ENCODE measurements at regions not wholly inside any gene's neighbourhood (a gene's known extent, or its start where the extent isn't known, plus 50 kb on each side); places are given as distances from the start of the nearest gene placed in this dataset.

DNA sequence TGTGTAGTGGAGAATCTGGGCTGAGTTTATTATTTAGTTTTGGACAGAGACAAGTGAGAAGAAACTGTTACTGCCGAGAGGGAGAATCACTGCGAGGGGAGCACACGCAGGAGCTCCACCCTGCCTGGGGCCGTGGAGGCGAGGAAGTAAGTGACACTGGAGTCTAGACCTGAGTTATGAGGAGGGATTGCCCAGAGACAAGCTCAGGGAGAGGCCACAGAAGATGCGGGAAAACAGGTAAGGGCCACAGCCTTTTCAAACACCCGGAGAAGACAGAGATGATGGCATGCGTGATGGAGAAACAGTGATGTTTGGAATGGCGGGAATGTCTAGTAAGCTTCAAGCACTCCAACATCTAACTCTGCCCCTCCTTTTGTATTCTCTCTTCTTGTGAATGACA lies 84.1 kb downstream of the TNFSF11 start:
- DNase-seq (ENCODE audit: low spot score), result no peak

DNA sequence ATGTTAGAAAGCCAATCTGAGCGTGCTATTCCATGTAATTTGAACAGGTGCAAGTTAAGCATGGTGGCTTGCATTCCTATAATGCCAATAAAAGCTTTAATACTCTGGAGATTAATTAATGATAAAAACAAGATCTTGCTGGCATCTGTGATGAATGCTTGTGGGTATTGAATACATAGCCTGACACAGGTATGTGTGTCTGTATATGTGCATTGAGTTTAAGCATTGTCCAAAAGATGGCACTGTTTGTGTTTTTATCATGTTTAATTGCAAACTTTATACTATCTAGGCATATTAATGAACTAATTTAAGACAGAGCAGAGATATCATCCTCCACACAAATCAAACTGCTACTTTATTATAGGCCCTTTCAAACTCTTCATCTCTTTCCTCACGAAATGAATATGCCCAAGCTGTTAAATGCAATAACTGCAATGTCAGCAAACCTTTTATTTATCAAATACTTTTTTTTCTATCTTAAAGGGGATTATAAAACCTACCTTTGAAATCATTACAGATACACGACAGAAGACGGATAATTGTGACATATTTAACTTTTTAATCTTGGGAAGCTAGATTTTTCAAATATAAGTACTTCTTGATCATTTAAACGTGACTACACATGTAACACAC lies 86.5 kb downstream of the TNFSF11 start:
- peak; percentile 17 for DNase-seq (ENCODE audit: low spot score)

DNA sequence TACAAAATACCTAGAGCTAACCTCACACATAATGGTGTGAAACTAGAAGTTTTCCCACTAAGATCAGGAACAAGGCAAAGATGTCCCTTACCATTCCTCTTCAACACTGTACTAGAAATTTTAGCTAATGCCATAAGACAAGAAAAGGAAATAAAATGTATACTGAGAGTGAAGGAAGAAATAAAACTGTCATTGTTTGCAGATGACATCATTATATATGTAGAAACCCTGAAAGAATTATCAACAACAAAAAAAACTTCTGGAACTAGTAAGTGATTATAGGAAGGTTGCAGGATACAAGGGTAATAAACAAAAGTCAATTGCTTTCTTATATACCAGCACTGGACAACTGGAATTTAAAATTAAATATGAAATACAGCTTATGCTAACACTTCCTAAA lies 93.7 kb downstream of the TNFSF11 start:
- DNase-seq (ENCODE audit: low spot score), result no peak

DNA sequence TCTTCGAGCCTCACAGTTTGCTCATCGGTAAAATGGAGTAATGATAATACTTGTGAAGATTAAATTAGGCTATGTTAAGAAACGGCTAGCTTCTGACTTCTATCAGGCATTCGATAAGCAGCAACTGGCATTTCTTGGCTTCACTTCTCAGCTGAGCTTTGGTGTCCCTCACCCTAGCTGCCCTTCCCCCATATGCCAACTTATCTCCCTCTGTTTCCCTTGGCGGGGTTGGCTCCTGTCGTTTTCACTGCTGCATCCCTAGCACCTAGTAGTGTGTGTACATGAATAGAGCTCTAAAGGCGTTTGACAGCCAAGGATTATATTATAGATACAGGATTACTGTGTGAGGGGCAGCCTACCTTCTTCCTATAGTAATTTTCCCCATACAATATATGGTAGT lies 97.5 kb downstream of the TNFSF11 start:
- no peak for DNase-seq (ENCODE audit: low spot score)

DNA sequence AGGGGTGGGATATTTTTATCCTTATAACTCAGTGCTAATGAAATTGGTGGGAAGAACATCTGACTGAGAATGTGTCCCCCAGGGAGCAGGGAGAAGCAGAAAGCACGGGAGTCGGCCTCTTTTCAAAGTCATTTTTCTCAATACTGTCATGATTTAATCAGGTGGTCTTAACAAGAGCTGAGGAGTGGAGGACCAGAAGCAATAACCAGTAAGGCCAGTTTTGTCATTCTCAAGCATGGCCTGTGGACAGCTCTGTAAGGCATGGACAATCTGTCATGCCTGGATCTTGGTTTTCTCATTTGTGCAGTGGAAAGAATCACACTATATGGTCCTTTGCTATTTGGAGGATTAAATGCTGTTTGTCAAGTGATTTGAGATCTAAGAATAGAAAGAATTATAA lies 99.7 kb downstream of the TNFSF11 start:
- no peak for DNase-seq (ENCODE audit: low spot score)

DNA sequence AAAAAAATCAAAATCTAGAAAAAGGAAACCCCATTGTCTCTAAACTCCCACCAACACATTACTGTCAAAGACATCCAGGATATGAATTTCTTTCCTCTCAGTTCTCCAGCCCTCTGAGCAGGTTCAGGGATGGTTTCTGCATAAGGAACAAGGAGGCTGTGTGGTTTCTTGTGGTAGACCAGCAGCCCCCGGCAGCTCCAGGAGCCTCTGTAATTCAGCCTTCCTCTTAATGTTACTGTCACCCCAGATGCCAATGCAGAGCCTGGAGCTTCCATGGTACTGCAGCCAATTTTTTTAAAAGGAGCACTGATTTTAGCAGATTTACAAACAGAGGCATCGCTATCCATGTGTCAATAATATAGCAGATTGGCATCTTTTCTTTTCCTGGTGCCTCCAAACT lies 100.6 kb upstream of the FAM216B start:
- DNase-seq (ENCODE audit: low spot score), result no peak

DNA sequence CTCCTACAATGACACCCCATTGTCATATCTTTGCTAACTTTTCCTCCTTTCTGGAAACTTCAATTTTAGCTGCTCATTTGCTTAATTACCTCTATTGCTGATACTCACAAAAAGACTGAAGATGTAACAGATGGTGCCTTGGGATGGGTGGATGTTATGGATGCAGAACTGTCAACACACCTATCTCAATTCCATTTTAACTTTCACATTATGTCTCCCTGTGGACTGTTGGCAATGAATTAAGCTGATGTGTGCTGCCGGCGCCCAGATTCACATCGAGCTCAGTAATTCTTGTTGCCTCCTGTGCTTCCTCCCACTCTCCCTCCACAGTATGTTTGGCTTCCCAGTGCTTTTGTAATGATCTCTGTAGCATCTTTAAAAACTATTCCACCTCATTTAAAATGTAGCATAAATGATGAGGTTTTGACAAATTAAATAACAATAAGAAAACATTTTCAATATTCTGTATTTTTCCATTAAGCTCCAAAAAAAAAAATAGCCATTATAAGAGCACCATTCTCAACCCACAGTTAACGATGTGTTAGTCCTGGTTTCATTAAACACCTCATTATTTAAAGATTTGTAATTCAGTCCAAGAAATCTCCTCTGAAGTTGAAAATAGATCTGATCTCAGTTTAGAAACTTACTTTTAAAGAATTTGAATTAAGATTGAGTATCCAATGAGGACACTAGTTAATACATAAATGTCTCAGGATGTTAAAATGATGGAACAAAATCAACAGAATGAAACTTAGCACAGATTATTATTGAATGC lies 99.9 kb upstream of the FAM216B start:
- DNase-seq (ENCODE audit: low spot score), result no peak

DNA sequence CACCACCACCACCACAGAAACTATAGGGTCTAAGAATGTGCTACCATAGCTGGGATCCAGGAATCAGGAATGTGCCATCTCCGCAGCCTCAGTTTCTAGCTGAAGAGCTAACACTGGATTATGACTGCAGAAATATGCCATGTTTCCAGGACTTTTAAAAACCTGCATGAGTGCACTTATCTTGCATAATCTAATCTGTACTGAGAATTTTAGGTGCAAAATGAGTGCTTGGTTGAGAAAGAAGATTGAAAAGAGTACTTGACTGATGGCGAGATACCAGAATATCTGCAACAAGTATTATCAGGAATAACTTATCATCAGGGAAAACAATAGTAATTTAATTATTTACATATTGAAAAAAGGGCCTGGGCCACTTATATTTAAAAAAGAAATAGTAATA lies 97.2 kb upstream of the FAM216B start:
- DNase-seq (ENCODE audit: low spot score), result no peak

DNA sequence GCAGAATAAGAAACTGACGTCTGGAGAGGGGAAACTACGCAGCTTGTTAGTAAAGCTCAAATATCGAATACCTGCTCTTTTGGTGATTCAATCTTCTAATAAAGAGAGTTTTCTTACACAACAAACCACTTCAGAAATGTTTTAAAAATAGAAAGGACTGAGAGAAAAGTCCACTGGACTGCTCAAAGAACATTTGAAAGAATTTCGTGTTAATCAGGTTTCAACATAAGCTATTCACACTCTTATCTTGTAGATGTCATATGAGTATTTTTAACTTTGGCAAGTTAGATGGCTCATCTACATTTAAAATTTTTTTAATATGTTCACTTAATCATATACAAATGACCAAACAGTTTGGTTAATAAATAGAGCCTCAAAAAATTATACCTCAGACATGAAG lies 95.6 kb upstream of the FAM216B start:
- no peak for DNase-seq (ENCODE audit: low spot score)

DNA sequence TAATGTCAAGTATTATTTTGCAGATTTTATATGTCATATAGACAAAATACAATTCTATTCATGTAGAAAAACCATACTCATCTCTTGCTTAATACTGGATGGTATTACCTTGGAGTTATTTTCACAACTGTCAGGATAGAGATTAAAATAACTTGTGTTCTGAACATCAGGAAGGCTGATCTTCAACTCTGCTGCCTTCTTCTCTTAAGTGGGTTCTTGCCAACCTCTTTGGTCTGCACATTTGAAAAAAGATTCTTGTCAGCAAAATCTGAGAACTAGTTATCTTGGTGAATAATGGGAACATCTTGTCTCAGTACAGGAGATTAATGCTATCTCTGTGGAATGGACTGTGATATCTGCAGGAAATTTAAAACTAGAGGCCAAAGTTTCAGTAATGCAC lies 95.2 kb upstream of the FAM216B start:
- no peak for DNase-seq (ENCODE audit: low spot score)

DNA sequence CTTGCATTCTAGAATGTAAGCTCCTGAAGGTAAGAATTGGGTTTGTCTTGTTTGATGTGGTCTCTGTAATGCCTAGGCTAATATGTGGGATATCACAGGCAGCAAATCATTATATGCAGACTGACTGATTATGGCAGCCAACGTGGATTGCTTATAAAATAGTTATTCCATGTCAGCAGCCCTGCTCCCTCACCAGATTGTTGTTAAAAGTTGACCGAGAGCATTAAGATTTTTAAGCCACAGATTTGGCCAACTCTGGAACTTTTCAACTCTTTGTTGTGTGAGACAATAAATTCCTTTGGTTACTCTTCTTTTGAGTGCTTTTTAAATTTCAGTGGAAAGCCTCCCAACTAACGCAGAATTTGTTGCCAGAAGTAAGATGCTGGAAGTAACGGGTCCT lies 92.6 kb upstream of the FAM216B start:
- no peak for DNase-seq (ENCODE audit: low spot score)

DNA sequence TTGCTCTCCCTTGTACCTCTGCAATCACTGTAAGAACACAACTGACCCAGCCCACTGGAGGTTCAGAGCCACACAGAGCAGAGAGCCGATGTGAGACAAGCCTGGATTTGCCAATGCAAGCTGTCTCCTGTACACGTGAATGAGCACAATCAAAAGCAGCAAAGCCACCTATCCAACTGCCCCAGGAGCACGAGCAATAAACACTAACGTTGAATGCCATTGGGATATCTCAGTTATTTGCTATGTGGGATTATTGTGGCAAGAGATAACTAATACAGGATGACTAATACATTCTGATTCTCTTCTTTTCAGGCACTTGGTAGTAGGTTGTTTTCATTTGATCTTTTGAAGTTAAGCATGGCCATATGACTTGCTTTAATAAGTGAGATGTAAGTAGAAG lies 85.2 kb upstream of the FAM216B start:
- DNase-seq (ENCODE audit: low spot score), result no peak

DNA sequence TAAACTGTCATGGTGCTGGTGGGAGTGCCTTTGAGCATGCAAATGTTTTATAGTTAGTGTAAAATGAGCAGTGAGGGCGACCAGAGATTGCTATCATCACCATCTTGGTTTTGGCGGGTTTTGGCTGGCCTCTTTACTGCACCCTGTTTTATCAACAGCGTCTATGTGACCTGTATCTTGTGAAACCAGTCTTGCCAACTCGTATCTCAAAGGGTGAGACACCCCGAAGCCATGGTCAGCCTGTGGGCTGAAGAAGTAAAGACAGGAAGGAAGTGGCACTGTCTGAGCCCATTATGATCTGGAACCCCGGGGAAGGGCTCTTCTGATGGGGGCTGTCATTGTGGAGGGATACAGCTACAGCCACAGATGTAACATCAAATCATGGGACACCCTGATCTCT lies 81.5 kb upstream of the FAM216B start:
- DNase-seq (ENCODE audit: low spot score), result no peak

DNA sequence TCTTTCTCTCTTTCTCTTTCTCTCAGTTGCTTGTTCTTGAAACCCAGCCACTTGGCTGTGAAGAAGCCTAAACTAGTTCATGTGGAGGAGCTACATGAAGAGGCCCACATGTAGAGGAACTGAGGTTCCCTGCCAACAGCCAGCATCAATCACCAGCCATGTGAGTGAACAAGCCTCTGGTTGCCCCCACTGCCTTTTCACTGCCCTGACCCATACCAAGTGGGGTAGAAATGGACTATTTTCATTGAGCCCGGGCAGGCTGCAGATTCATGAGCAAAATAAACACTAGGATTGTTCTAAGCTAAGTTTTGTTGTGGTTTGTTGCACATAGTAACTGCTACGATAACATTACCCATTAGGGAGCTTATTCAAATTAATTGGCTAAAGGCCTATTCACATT lies 78.7 kb upstream of the FAM216B start:
- no peak for DNase-seq (ENCODE audit: low spot score)

DNA sequence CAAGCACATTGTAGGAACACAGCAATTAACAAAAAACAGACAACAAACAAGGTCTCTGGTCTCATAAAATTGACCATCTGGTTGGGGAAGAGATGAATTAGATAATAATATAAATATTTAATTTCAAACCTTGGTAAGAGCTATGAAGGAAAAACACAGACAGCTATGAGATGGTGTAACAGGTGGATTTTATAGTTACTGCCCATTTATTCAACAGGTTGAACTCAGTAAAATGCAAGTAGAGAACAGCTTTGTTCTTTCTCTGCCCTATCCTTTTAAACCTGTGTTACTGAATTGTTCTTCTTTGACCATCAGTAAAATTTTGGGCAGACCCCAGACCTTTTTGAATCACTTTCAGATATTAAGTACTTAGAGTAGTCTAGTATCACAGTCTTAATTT lies 77.6 kb upstream of the FAM216B start:
- no peak for DNase-seq (ENCODE audit: low spot score)

DNA sequence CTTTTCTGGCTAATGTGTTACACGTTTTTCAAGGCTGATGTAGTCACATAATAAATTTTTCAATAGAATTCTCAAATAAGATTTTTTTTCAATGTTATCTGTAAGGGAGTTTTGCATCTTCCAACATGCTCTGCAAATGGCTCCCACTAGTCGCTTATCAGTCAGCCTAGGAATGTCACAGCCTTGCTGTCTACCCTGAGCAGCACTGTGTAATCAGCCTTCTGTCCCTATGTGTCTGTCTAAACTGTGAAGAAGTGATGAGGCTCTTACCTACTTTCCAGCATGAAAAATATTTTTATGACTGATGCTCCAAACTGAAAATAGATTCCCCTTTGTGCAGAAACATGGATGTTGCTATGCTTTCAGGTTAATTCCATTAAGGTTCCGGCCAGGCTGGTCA lies 75.1 kb upstream of the FAM216B start:
- DNase-seq (ENCODE audit: low spot score), result no peak

DNA sequence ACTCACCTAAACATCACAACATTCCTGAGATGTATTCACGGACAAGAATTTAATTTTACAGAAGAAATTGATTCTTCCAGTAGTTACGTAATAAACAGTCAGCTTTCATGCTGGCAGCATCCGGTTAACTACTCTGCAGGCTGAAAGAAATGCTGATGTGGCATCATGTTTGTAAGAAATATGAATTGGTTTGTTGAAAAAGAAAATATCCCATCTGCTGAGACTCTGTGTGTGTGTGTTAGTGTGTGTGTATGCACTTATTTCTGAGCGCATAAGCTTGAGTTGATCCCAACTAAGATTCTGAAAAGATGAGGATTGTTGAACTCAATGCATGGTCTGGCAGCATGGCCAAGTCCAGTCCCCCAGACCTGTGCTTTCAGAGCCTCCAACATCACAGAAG lies 74.3 kb upstream of the FAM216B start:
- DNase-seq (ENCODE audit: low spot score), result no peak

DNA sequence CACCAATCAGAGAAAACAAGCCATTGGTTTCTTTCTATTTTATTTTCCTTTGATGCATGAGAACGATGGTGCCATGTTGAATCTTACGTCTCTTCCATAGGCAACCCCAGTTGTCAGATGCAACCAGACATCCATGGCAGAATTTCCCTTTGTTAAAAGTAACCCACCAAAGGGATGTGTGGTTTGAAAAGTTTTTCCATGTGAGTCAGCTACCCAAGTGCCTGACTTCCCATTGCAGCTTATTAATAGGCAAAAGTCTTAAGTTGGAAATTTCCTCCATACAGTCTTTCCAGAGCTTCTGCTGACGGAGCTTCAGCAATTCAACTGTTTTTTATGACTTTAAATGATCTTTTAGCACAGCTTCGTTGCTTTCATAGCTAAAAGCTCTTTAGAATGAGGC lies 73.8 kb upstream of the FAM216B start:
- DNase-seq (ENCODE audit: low spot score), result no peak

DNA sequence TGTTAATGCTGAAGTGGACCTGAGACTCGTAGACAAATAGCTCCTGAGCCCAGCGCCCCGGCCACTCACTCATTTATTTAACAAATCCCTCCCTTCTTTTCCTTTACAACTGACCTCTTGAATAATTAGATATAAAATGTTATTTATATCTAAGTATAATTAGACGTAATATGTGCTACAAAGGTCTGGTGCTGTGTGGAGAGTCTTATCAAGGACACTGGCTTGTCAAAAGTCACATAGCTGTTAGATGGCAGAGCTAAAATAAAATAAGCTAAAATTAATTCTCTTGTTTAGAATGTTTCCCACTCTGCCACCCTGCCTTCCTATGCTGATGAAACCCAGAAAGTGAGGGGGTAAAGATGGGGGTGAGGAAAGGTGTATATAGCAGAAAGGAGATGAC lies 73.0 kb upstream of the FAM216B start:
- DNase-seq (ENCODE audit: low spot score), result no peak

DNA sequence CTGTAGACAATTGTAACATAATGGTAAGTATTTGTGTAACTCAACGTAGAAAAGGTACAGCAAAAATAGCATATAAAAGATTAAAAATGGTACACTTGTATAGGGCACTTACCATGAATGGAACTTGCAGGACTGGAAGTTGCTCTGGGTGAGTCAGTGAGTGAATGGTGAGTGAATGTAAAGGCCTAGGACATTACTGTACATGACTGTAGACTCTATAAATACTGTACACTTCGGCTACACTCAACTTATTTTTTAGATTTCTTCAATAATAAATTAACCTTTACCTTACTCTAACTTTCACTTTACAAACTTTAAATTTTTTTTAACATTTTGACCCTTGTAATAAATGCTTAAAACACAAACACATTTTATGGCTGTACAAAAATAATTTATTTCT lies 72.1 kb upstream of the FAM216B start:
- DNase-seq (ENCODE audit: low spot score), result no peak

DNA sequence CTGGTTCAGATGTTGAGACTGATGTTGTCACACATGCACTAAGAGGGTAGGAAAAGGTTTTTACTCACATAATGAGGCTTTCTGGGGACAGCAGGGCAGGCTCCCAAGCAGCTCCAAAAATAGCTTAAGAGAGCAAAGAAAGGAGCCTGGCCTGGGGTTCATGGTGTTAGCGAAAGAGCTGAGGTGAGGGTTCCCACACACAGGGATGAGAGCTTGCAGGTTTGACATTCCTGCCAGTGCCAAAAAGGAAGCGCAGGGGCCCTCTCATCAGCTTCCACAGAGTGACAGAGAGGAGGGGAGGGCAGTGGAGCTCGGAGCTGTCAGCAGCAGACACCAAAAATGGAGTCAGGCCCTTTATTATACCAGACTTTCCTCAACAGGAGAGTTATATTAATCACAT lies 65.5 kb upstream of the FAM216B start:
- DNase-seq (ENCODE audit: low spot score), result no peak

DNA sequence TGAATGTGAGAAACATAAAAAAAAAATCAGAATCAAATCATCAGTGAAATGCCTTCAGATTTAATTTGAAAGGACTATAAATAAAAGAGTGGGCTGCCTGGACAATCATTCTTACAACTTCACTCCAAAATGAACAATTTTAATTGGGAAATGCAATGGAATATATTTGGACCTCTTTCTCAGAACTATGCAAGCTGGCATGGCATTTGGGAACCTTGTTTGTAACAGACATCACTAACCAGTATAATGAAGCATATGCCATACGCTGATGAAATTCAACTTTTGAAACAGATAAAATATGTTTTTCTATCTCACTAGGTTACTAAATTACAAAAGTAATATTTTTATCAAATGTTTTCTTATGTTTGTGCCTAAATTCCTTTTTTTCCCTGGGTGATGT lies 64.2 kb upstream of the FAM216B start:
- DNase-seq (ENCODE audit: low spot score), result no peak

DNA sequence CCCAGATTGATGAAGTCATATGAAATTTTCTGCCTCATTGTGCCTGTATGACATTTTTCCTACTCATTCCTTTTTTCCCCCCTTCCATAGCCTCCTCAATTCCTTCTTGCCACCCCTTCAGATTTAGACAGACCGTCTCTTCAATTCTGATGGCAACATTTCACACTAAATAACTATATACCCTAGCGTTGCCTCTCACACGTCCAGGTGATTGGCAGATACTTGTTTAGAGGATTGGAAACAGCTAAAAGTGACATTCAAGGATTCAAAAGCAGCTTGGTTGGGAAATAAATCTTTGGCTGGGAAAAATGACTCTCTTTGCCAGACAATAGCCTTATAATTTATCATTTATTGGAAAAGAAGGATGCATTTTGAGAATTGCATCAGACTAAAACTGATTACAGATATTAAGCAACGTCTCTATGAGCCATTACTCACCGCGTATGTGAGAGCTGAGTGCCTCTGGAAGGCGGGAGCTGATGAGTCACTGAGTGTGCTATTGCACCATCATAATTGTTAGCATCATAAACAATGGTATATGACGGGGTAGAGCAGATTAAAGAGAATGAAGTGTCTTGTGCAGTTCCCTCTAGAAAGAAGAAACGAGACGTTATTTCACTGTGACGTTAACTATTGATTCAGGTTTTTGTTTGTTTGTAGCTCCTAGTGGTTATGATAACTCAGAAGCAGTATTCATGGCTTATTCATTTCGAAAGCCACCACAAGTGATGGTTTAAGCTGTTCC lies 61.1 kb upstream of the FAM216B start:
- DNase-seq (ENCODE audit: low spot score), result peak; percentile 83
